IPS-20b (cell line): ENCODE measurements at regions not wholly inside any gene's neighbourhood (a gene's known extent, or its start where the extent isn't known, plus 50 kb on each side); places are given as distances from the start of the nearest gene placed in this dataset.
A peak's percentile ranks its signal among the peaks of the same experiment; 100 is the strongest.
"Not testable (repeated sequence)": the region's sequence is repeated elsewhere in the genome, so short reads cannot be mapped to it uniquely, and the experiment has no call there.

Experiments
- H3K27ac ChIP-seq: one replicate; pipeline ENCODE4 v1.5.1; 2013; ENCODE audit warnings: low read length
- H3K27me3 ChIP-seq: 2 replicates; pipeline ENCODE4 v1.6.1; 2013; ENCODE audit warnings: mild to moderate bottlenecking, low read length, inconsistent platforms; ENCODE audit not compliant: insufficient read depth
- H3K36me3 ChIP-seq: 2 replicates; pipeline ENCODE4 v1.6.1; 2013; ENCODE audit warnings: low read depth, mild to moderate bottlenecking, inconsistent platforms, low read length, moderate library complexity; ENCODE audit not compliant: insufficient read depth
- H3K4me1 ChIP-seq: 2 replicates; pipeline ENCODE4 v1.6.1; 2013; ENCODE audit warnings: mild to moderate bottlenecking, control low read depth, inconsistent platforms, low read length, moderate library complexity; ENCODE audit not compliant: insufficient read depth
- H3K4me3 ChIP-seq: 2 replicates; pipeline ENCODE4 v1.5.1; 2013; ENCODE audit warnings: mild to moderate bottlenecking, low read length, inconsistent platforms
- H3K9ac ChIP-seq: 2 replicates; pipeline ENCODE4 v1.6.1; 2013; ENCODE audit warnings: low read depth, mild to moderate bottlenecking, inconsistent platforms, low read length, moderate library complexity
- H3K9me3 ChIP-seq: 2 replicates; pipeline ENCODE4 v1.6.1; 2013; ENCODE audit warnings: mild to moderate bottlenecking, low read depth, low read length, inconsistent platforms; ENCODE audit not compliant: insufficient read depth

GRCh38 chr7:86366946-86367345 is 276.8 kb upstream of the GRM3 start:
- Histone ChIP-seq H3K36me3 (no peaks in the 10 kb centered on the region), H3K4me3 (no peak overlapping the region), H3K27ac (no peak overlapping the region), H3K9me3 (no peaks in the 10 kb centered on the region), H3K4me1 (peaks cover 3% of the 10 kb centered on the region; the same call in 1 of the 2 replicates), H3K9ac (no peak overlapping the region), H3K27me3 (no peaks in the 10 kb centered on the region)

GRCh38 chr7:86340407-86340806 is 303.3 kb upstream of the GRM3 start:
- H3K4me1 ChIP-seq, H3K36me3 ChIP-seq, H3K4me3 ChIP-seq, H3K27me3 ChIP-seq, H3K27ac ChIP-seq, H3K9me3 ChIP-seq, H3K9ac ChIP-seq: not testable (repeated sequence)

GRCh38 chr7:86339051-86339450 is 304.7 kb upstream of the GRM3 start:
- peaks cover 7% of the 10 kb centered on the region; the same call in 1 of the 2 replicates for H3K4me1 ChIP-seq
- H3K27me3 ChIP-seq = no peaks in the 10 kb centered on the region
- peak overlapping the region; percentile 1 for H3K27ac ChIP-seq
- no peaks in the 10 kb centered on the region for H3K9me3 ChIP-seq
- H3K4me3 ChIP-seq = no peak overlapping the region
- H3K36me3 ChIP-seq = no peaks in the 10 kb centered on the region
- no peak overlapping the region; the same call in 1 of the 2 replicates for H3K9ac ChIP-seq

- no peak overlapping the region for H3K9ac ChIP-seq
- H3K27me3 ChIP-seq = no peaks in the 10 kb centered on the region
- no peak overlapping the region for H3K27ac ChIP-seq
- peaks cover 15% of the 10 kb centered on the region for H3K4me1 ChIP-seq
- H3K4me3 ChIP-seq = peak overlapping the region; percentile 49
- no peaks in the 10 kb centered on the region for H3K36me3 ChIP-seq
- H3K9me3 ChIP-seq = no peaks in the 10 kb centered on the region
Observed at GRCh38 chr7:86328801-86329433, 314.8 kb upstream of the GRM3 start.

- Histone ChIP-seq H3K9ac (no peak overlapping the region), H3K4me1 (peaks cover 15% of the 10 kb centered on the region), H3K9me3 (no peaks in the 10 kb centered on the region), H3K36me3 (no peaks in the 10 kb centered on the region), H3K27me3 (no peaks in the 10 kb centered on the region), H3K4me3 (no peak overlapping the region), H3K27ac (no peak overlapping the region)
Observed at GRCh38 chr7:86326847-86327246, 316.9 kb upstream of the GRM3 start.

- Histone ChIP-seq H3K4me3 (no peak overlapping the region), H3K27me3 (no peaks in the 10 kb centered on the region), H3K36me3 (no peaks in the 10 kb centered on the region), H3K9me3 (no peaks in the 10 kb centered on the region), H3K9ac (no peak overlapping the region), H3K4me1 (no peaks in the 10 kb centered on the region; the same call in 1 of the 2 replicates), H3K27ac (no peak overlapping the region)
Observed at GRCh38 chr7:86320889-86321288, 322.8 kb upstream of the GRM3 start.

GRCh38 chr7:86320341-86320740 is 323.4 kb upstream of the GRM3 start:
- H3K36me3 ChIP-seq = no peaks in the 10 kb centered on the region
- H3K9me3 ChIP-seq = no peaks in the 10 kb centered on the region
- H3K27ac ChIP-seq = no peak overlapping the region
- H3K4me1 ChIP-seq = no peaks in the 10 kb centered on the region; the same call in 1 of the 2 replicates
- H3K4me3 ChIP-seq = no peak overlapping the region
- no peaks in the 10 kb centered on the region for H3K27me3 ChIP-seq
- no peak overlapping the region for H3K9ac ChIP-seq

- Histone ChIP-seq H3K4me3 (no peak overlapping the region), H3K27me3 (no peaks in the 10 kb centered on the region), H3K9me3 (no peaks in the 10 kb centered on the region), H3K36me3 (no peaks in the 10 kb centered on the region), H3K9ac (no peak overlapping the region), H3K4me1 (peaks cover 19% of the 10 kb centered on the region; the same call in 1 of the 2 replicates), H3K27ac (no peak overlapping the region)
Observed at GRCh38 chr7:86313842-86314241, 329.9 kb upstream of the GRM3 start.

- no peak overlapping the region for H3K9ac ChIP-seq
- no peaks in the 10 kb centered on the region for H3K36me3 ChIP-seq
- H3K9me3 ChIP-seq = no peaks in the 10 kb centered on the region
- peaks cover 24% of the 10 kb centered on the region; the same call in 1 of the 2 replicates for H3K4me1 ChIP-seq
- H3K4me3 ChIP-seq = no peak overlapping the region
- H3K27me3 ChIP-seq = no peaks in the 10 kb centered on the region
- H3K27ac ChIP-seq = no peak overlapping the region
Observed at GRCh38 chr7:86301301-86301700, 342.4 kb upstream of the GRM3 start.

- Histone ChIP-seq H3K4me1 (no peaks in the 10 kb centered on the region; the same call in 1 of the 2 replicates), H3K27ac (no peak overlapping the region), H3K9me3 (no peaks in the 10 kb centered on the region), H3K9ac (no peak overlapping the region), H3K36me3 (no peaks in the 10 kb centered on the region), H3K4me3 (no peak overlapping the region), H3K27me3 (no peaks in the 10 kb centered on the region)
Observed at GRCh38 chr7:86295526-86295925, 348.2 kb upstream of the GRM3 start.

GRCh38 chr7:86282014-86282682 is 361.6 kb upstream of the GRM3 start:
- no peaks in the 10 kb centered on the region for H3K36me3 ChIP-seq
- no peaks in the 10 kb centered on the region for H3K27me3 ChIP-seq
- H3K4me1 ChIP-seq = no peaks in the 10 kb centered on the region
- no peaks in the 10 kb centered on the region for H3K9me3 ChIP-seq
- H3K4me3 ChIP-seq = no peak overlapping the region
- H3K27ac ChIP-seq = no peak overlapping the region
- H3K9ac ChIP-seq = no peak overlapping the region

GRCh38 chr7:86280150-86280549 is 363.6 kb upstream of the GRM3 start:
- H3K27me3 ChIP-seq = no peaks in the 10 kb centered on the region
- H3K9me3 ChIP-seq = no peaks in the 10 kb centered on the region
- no peaks in the 10 kb centered on the region for H3K36me3 ChIP-seq
- no peak overlapping the region for H3K4me3 ChIP-seq
- H3K4me1 ChIP-seq = no peaks in the 10 kb centered on the region
- no peak overlapping the region for H3K27ac ChIP-seq
- H3K9ac ChIP-seq = no peak overlapping the region
